Frontal cortex (tissue), 3 donors: ENCODE measurements at regions not wholly inside any gene's neighbourhood (a gene's known extent, or its start where the extent isn't known, plus 50 kb on each side); places are given as distances from the start of the nearest gene placed in this dataset.

Experiments
- DNase-seq, 2 donors: peaks; one replicate each; pipeline ENCODE4 v3.0.0; 2012; ENCODE audit warnings: low spot score in 2 of 2
- FAIRE-seq: peaks from 2 replicates; lab custom pipeline; 2012; peaks lifted over from hg19 to GRCh38; lab: Jason Lieb, UNC
- donor health status: control.
- donor health status: control.
- donor health status: control.

- DNase-seq: no peak
These were observed 96.9 kb upstream of the ROPN1 start for GRCh38 chr3:124088801-124089200.

DNA sequence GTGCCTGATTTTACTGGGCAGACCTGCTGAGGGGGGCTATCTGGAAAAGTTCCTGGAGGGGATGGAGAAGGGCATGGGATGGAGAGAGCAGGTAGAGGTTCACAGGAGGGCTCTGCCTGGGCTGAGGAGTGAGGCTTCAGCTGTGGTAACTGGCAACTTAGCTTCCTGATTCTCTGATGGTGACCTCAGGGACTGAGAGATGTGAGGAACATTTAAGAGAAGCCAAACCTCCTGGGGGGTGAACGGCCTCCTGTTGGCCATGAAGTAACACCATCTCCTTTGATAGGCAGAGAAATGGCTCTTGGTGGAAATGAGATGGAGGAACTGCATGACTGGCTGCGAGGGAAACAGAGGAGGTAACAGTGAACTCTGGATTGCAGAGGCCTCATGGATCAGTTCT lies 97.3 kb upstream of the ROPN1 start:
- DNase-seq: no peak
- FAIRE-seq: no peak

More at GRCh38 chr3:124088801-124089200, 96.9 kb upstream of the ROPN1 start:
- FAIRE-seq: no peak

DNA sequence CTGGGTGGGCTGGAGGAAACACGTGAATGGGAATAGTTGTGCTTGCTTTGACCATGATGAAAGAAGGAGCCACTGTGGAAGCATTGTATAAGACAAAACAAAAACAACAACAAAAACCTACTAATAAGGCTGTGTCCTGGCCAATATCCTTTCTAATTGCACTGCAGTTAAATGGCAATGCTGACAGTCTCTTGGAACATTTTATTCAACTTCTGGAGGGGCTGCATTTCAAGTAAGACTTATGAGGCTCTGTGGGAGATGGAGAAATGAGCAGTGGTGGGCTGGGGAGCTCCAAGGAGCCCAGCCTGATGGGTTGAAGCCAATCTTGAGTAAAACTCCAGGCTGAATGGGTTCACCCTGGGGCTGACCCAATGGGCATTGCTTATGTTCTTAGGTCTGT lies 99.8 kb upstream of the ROPN1 start:
- no peak for DNase-seq
- FAIRE-seq: no peak

DNA sequence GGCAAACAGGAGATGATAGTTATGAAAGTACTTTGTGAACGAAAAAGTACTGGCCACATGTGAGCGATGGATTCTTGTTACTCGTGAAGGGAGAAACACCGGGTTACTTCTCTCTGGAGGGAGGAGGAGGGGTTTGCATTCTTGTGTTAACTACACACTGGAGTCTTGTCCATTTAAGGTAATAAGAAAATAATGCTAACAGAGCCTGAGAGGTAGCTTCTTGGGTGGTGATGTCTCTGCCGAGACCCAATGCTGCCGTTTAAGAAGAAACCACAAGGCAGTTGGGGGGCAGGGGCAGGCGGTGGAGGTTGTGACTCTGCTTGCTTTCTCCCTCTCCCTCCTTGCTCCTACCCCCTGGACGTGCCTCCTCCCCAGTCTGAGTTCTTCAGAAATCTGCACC lies 100.9 kb upstream of the ROPN1 start:
- DNase-seq (no peak), FAIRE-seq (no peak)

GRCh38 chr3:124094496-124094895 lies 102.6 kb upstream of the ROPN1 start:
- DNase-seq: no peak
- no peak for FAIRE-seq

GRCh38 chr3:124097362-124098131 lies 105.6 kb upstream of the ROPN1 start:
- no peak for DNase-seq
- no peak for FAIRE-seq

DNA sequence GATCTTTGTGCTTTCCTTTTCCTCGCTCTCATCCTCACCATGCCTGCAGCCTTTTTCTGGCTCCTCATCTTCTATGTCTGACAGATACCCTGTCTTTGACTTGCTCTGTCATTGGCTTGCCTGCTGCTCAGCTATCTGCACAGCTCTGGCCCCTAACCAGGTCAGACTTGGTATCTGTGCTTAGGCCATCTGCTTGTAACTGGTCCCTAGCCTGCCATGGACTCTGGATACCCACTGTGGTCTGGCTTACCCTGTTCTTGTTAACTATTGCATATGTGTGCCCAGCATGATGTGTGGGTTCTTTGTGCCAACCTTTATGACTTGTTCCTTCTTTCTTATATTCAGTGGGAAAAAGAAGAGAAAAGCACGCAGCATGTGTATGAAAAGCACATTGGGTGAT lies 109.7 kb upstream of the ROPN1 start:
- FAIRE-seq (no peak), DNase-seq (no peak)

- no peak for FAIRE-seq
- no peak for DNase-seq
These were observed 115.4 kb upstream of the ROPN1 start for GRCh38 chr3:124107104-124107890.

- DNase-seq (no peak), FAIRE-seq (no peak)
These were observed 116.5 kb upstream of the ROPN1 start for GRCh38 chr3:124108446-124108845.

- DNase-seq (no peak), FAIRE-seq (no peak)
These were observed 121.6 kb upstream of the ROPN1 start for GRCh38 chr3:124113485-124113884.

DNA sequence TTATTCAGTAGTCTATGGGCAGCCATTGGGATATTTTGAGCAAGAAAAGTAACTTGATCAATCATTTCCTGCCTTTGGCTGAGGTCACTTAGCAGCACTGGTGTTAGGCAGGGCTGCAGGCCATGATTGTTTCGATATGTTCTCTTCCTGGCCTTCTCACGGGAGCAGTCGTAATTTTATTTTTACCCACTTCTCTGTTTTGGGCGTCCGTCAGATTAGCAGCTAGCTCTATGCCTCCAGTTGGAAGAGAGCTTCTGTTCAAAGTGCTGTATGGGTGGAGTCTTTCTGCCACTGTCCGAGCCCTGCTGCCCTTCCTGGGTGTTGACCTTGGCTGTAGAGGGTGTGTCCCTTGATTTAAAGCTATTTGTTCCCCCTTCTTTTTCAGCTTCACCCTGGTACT lies 123.4 kb upstream of the ROPN1 start:
- FAIRE-seq (no peak), DNase-seq (no peak)

DNA sequence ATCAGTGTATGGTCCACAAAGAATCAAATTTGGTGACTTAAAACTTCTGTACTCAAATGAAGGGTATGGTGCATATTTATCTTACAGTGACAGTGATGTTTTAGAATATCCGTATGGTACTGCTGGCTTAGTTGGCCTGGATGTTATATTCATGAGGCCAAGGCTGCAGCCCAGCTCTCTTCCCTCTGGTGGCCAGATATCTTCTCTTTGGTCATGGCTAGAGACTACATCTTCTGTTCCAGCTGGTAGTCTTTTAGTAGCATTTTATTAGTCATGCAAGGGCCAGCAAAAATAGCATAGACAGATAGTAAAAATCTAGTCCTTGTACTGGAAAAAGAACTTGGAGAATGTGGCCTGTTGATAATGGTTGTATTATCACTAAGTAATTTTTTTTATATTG lies 124.0 kb upstream of the ROPN1 start:
- FAIRE-seq: no peak
- DNase-seq: no peak

DNA sequence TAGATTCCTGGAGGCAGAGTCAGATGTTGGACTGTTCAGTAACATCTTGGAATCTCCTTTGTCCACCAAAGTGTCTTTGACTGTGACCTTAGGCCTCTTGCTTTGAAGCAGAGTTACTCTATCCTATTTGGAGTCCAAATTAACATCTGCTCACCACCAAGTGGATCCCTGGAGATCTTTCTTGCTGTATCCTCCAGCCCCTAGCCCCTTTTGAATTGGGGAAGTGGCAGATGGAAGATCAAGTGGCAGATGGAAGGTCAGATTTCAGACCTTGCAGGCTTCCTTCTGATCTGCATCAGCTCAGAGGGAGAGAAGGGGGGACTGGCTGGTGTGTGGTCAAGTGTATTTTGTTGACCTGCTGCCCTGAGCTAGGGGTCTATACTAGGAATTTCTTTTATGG lies 125.0 kb upstream of the ROPN1 start:
- FAIRE-seq (no peak), DNase-seq (no peak)

GRCh38 chr3:124117486-124117885 lies 125.6 kb upstream of the ROPN1 start:
- DNase-seq: no peak
- no peak for FAIRE-seq

GRCh38 chr3:124118397-124118796 lies 126.5 kb upstream of the ROPN1 start:
- FAIRE-seq (no peak), DNase-seq (no peak)

GRCh38 chr3:124119056-124119716 lies 127.3 kb upstream of the ROPN1 start:
- no peak for FAIRE-seq

GRCh38 chr3:124121379-124122312 lies 129.7 kb upstream of the ROPN1 start:
- FAIRE-seq (no peak), DNase-seq (no peak)

More at GRCh38 chr3:124119056-124119716, 127.3 kb upstream of the ROPN1 start:
- no peak for DNase-seq

GRCh38 chr3:124125315-124125714 lies 133.4 kb upstream of the ROPN1 start:
- no peak for FAIRE-seq

DNA sequence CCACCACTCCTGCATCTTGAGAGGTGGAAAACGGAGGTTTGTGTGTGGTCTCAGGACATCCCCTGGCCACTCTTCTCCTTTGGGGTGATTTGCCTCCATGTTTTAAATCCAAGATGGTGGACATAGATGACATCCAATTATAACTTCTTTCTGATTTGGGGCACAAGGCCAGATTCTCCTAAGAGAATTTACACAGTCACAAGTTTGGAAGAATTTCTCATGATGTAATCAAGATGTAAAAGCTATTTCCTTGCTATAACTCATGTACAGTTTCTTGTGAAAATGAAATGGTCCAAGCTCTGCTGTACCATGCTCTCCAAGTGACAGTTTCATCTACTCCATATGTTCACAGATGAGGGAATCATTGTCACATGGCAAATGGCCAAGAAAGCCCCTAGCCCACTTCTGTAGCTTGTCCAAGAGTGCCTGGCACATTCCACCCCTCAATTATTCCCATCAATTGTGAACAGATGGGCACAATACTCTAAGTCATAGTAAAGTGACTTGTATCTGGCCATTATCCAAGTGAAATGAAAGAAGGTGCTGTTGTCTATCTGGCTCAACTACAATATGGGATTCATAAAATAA lies 134.6 kb upstream of the ROPN1 start:
- no peak for DNase-seq
- FAIRE-seq: no peak

More at GRCh38 chr3:124125315-124125714, 133.4 kb upstream of the ROPN1 start:
- no peak for DNase-seq
